IMR-90 (cell line): ENCODE measurements at regions not wholly inside any gene's neighbourhood (a gene's known extent, or its start where the extent isn't known, plus 50 kb on each side); places are given as distances from the start of the nearest gene placed in this dataset.

Experiments used
- ATAC-seq: fragments of 200-7000 bp; cut with Tn5 transposase; 2 replicates; pipeline ENCODE4 v1.9.1; 2020; ENCODE audit warnings: low read depth, mild to moderate bottlenecking, moderate library complexity
- BruUV-seq: library from RNA; stranded (reverse); fragments of 400-500 nt; replicated peaks from 2 replicates; lab custom pipeline; 2021; lab: Mats Ljungman, UMichigan
- CTCF ChIA-PET: fragments of 300-600 bp; formaldehyde crosslinking; extraction: SDS; loops from one replicate; lab custom pipeline; 2021; ENCODE audit warnings: antibody characterized with exemption; lab: Yijun Ruan, JAX
- POLR2A ChIA-PET: fragments of 300-600 bp; sonication (Branson Sonifier 250); formaldehyde crosslinking; loops from one replicate; lab custom pipeline; 2022; ENCODE audit warnings: antibody characterized with exemption; ENCODE audit not compliant: unreplicated experiment; lab: Charles Lee
- DNase-seq: peaks from one replicate; pipeline ENCODE4 v3.0.0; 2013
- H2AFZ ChIP-seq: replicated peaks from 2 replicates; pipeline ENCODE3; 2013; ENCODE audit warnings: low read length, mild to moderate bottlenecking; ENCODE audit not compliant: poor library complexity
- H2AK5ac ChIP-seq: 2 replicates; pipeline ENCODE4 v1.6.1; 2013; ENCODE audit warnings: low read depth, low read length, inconsistent platforms
- H2AK9ac ChIP-seq: replicated peaks from 2 replicates; pipeline ENCODE3; 2013; ENCODE audit warnings: mild to moderate bottlenecking, low read depth, low read length, moderate library complexity; ENCODE audit not compliant: poor library complexity
- H2BK120ac ChIP-seq: 2 replicates; pipeline ENCODE4 v1.6.1; 2013; ENCODE audit warnings: low read depth, low read length, inconsistent platforms
- H2BK15ac ChIP-seq: 3 replicates; pipeline ENCODE4 v1.6.1; 2013; ENCODE audit warnings: low read depth, low read length, inconsistent platforms
- H2BK20ac ChIP-seq: 2 replicates; pipeline ENCODE4 v1.6.1; 2013; ENCODE audit warnings: low read depth, mild to moderate bottlenecking, inconsistent platforms, low read length, moderate library complexity
- H2BK5ac ChIP-seq: 2 replicates; pipeline ENCODE4 v1.6.1; 2013; ENCODE audit warnings: mild to moderate bottlenecking, low read depth, low read length, inconsistent platforms; ENCODE audit not compliant: poor library complexity, severe bottlenecking
- H3K14ac ChIP-seq: replicated peaks from 2 replicates; pipeline ENCODE4 v1.6.1; 2013; ENCODE audit warnings: low read depth, low read length, inconsistent platforms
- H3K18ac ChIP-seq: 2 replicates; pipeline ENCODE4 v1.6.1; 2013; ENCODE audit warnings: low read depth, low read length, control low read depth
- H3K23ac ChIP-seq: 2 replicates; pipeline ENCODE4 v1.6.1; 2013; ENCODE audit warnings: low read depth, low read length, inconsistent platforms
- H3K27ac ChIP-seq: 2 replicates; pipeline ENCODE4 v1.5.1; 2013; ENCODE audit warnings: mild to moderate bottlenecking, control low read depth, low read length; ENCODE audit not compliant: insufficient read depth
- H3K27me3 ChIP-seq: 2 replicates; pipeline ENCODE4 v1.6.1; 2013; ENCODE audit warnings: low read length; ENCODE audit not compliant: control insufficient read depth, insufficient read depth
- H3K36me3 ChIP-seq: 2 replicates; pipeline ENCODE4 v1.6.1; 2013; ENCODE audit warnings: low read length, mixed read lengths; ENCODE audit not compliant: control insufficient read depth, insufficient read depth
- H3K4ac ChIP-seq: 2 replicates; pipeline ENCODE4 v1.6.1; 2013; ENCODE audit warnings: low read depth, low read length, inconsistent platforms
- H3K4me1 ChIP-seq: 2 replicates; pipeline ENCODE4 v1.6.1; 2013; ENCODE audit warnings: low read length, mixed read lengths; ENCODE audit not compliant: control insufficient read depth, insufficient read depth
- H3K4me2 ChIP-seq: 2 replicates; pipeline ENCODE4 v1.6.1; 2013; ENCODE audit warnings: low read depth, mild to moderate bottlenecking, control low read depth, low read length, moderate library complexity
- H3K4me3 ChIP-seq: 2 replicates; pipeline ENCODE4 v1.5.1; 2013; ENCODE audit warnings: low read depth, mild to moderate bottlenecking, control low read depth, low read length, moderate library complexity; ENCODE audit not compliant: insufficient read depth
- H3K56ac ChIP-seq: 2 replicates; pipeline ENCODE4 v1.6.1; 2013; ENCODE audit warnings: low read length, inconsistent platforms; ENCODE audit not compliant: insufficient read depth; ENCODE audit errors: extremely low read depth
- H3K79me1 ChIP-seq, 2 experiments: 2 replicates each; pipeline ENCODE4 v1.6.1; 2013; ENCODE audit warnings: low read length in 2 of 2, inconsistent platforms in 1 of 2, low read depth in 1 of 2
- H3K9ac ChIP-seq: 2 replicates; pipeline ENCODE4 v1.6.1; 2013; ENCODE audit warnings: low read depth, low read length, control low read depth
- H3K9me1 ChIP-seq: 2 replicates; pipeline ENCODE4 v1.6.1; 2013; ENCODE audit warnings: low read length, inconsistent platforms; ENCODE audit not compliant: insufficient read depth
- H3K9me3 ChIP-seq: 2 replicates; pipeline ENCODE4 v1.6.1; 2013; ENCODE audit warnings: low read length; ENCODE audit not compliant: control insufficient read depth, insufficient read depth
- H4K20me1 ChIP-seq: 2 replicates; pipeline ENCODE4 v1.6.1; 2013; ENCODE audit warnings: low read length, inconsistent platforms; ENCODE audit not compliant: insufficient read depth
- H4K5ac ChIP-seq: 2 replicates; pipeline ENCODE4 v1.6.1; 2013; ENCODE audit warnings: mild to moderate bottlenecking, low read depth, low read length, control low read depth
- H4K8ac ChIP-seq, 2 experiments: 2 replicates each; pipeline ENCODE4 v1.6.1; 2013; ENCODE audit warnings: low read depth in 2 of 2, low read length in 2 of 2, control low read depth in 1 of 2, inconsistent platforms in 1 of 2
- H4K91ac ChIP-seq: 2 replicates; pipeline ENCODE4 v1.6.1; 2013; ENCODE audit warnings: low read depth, low read length, inconsistent platforms; ENCODE audit not compliant: insufficient read depth
- BHLHE40 ChIP-seq: fragments of 150-350 bp; IDR thresholded peaks from 2 replicates; pipeline ENCODE4 v1.6.1; 2016; ENCODE audit warnings: mild to moderate bottlenecking, low read depth, low read length
- CHD1 ChIP-seq: IDR thresholded peaks from 2 replicates; pipeline ENCODE4 v1.6.1; 2012; ENCODE audit warnings: low read depth, low read length, improper control_type of control experiment
- FOS ChIP-seq: fragments of 150-350 bp; IDR thresholded peaks from 2 replicates; pipeline ENCODE4 v1.6.1; 2016; ENCODE audit warnings: low read depth, low read length
- MAFK ChIP-seq: IDR thresholded peaks from 2 replicates; pipeline ENCODE4 v1.6.1; 2012; ENCODE audit warnings: low read depth, low read length, improper control_type of control experiment
- MAZ ChIP-seq: IDR thresholded peaks from 2 replicates; pipeline ENCODE4 v1.6.1; 2012; ENCODE audit warnings: low read depth, mild to moderate bottlenecking, low read length, improper control_type of control experiment, moderate library complexity, borderline replicate concordance
- MXI1 ChIP-seq: IDR thresholded peaks from 2 replicates; pipeline ENCODE4 v1.6.1; 2012; ENCODE audit warnings: low read depth, mild to moderate bottlenecking, low read length, moderate library complexity, borderline replicate concordance
- NFE2L2 ChIP-seq: fragments of 150-350 bp; IDR thresholded peaks from 2 replicates; pipeline ENCODE4 v1.6.1; 2016; ENCODE audit warnings: low read depth, mild to moderate bottlenecking, low read length
- RAD21 ChIP-seq: IDR thresholded peaks from 2 replicates; pipeline ENCODE4 v1.6.1; 2012; ENCODE audit warnings: low read length, improper control_type of control experiment
- RFX5 ChIP-seq: IDR thresholded peaks from 2 replicates; pipeline ENCODE4 v1.8.0; 2012; ENCODE audit warnings: low read depth, mild to moderate bottlenecking, low read length, moderate library complexity
- dilution Hi-C: fragments of 300-500 bp; cut with HindIII; formaldehyde crosslinking; loops from one replicate; pipeline ENCODE4 v1.14.3; 2018; ENCODE audit warnings: low sequenced_read_pairs; ENCODE audit not compliant: unreplicated experiment
- in situ Hi-C: fragments of 300-500 bp; cut with MboI; formaldehyde crosslinking; loops from 3 replicates; pipeline ENCODE4 v1.14.3; 2019; ENCODE audit warnings: low sequenced_read_pairs, inconsistent platforms, mixed read lengths
- intact Hi-C: fragments of 100-400 bp; cut with micrococcal nuclease; formaldehyde crosslinking; loops from 2 replicates; pipeline ENCODE4 v1.10.0; 2022
- TF ChIP-seq, protein P1 (sequence below): fragments of 150-350 bp; IDR thresholded peaks from 2 replicates; pipeline ENCODE4 v1.6.1; 2016; ENCODE audit warnings: low read depth, mild to moderate bottlenecking, low read length, moderate library complexity, borderline replicate concordance
- TF ChIP-seq, protein P2 (sequence below): fragments of 150-350 bp; IDR thresholded peaks from 2 replicates; pipeline ENCODE4 v1.6.1; 2017; ENCODE audit warnings: mild to moderate bottlenecking, antibody characterized with exemption, low read length, low read depth
- TF ChIP-seq, protein P3 (sequence below): conservative IDR thresholded peaks from 2 replicates; pipeline ENCODE4 v1.5.1; 2012; ENCODE audit warnings: mild to moderate bottlenecking, low read depth, low read length, improper control_type of control experiment

DNA sequence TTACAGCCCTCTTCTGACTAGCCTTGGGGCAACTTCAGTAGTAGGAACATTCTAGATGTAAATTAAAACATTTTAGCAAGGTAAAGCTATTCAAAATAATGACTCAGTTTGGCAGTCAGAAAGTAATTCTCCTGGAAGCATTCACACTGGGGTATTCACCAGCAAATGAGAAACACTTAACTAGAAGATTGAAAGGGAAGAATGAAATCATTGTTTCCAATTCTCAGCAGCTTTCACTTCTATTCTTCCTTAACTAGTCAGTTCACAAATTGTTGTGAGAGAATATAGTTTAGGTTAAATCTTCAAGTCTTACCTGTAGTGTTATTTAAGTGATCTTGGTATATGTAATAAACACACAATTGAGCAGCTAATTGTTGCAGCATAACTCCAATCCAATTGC lies 1135.6 kb upstream of the FAM98A start:
- H3K4me1 ChIP-seq, result no peaks in the 10 kb centered on the region
- H3K79me1 ChIP-seq, result no peaks in the 10 kb centered on the region
- intact Hi-C loops (no loop called here), in situ Hi-C loops (no loop called here), dilution Hi-C loops (no loop called here)
- no peak overlapping the region for H4K8ac ChIP-seq
- no peak overlapping the region for H4K91ac ChIP-seq
- no peak overlapping the region for H2AK5ac ChIP-seq
- H3K23ac ChIP-seq, result no peak overlapping the region
- no peak overlapping the region for H2AK9ac ChIP-seq
- BruUV-seq, result no TSS peak
- H2BK20ac ChIP-seq, result no peak overlapping the region
- H3K4me2 ChIP-seq, result no peak overlapping the region
- ChIA-PET CTCF (no interaction called here), POLR2A (no interaction called here)
- no peak overlapping the region for H4K5ac ChIP-seq
- no peak overlapping the region for H3K56ac ChIP-seq
- H3K18ac ChIP-seq, result no peak overlapping the region
- H2BK5ac ChIP-seq, result no peak overlapping the region
- H3K4me3 ChIP-seq, result no peak overlapping the region
- H2BK120ac ChIP-seq, result no peak overlapping the region
- ATAC-seq (no peak), DNase-seq (no peak)
- H3K4ac ChIP-seq, result no peak overlapping the region
- H3K36me3 ChIP-seq, result no peaks in the 10 kb centered on the region
- H3K9me3 ChIP-seq, result no peaks in the 10 kb centered on the region; the same call in 1 of the 2 replicates
- H2BK15ac ChIP-seq, result no peak overlapping the region
- TF ChIP-seq FOS, result no peak
- TF ChIP-seq NFE2L2, result no peak
- no peak for TF ChIP-seq RFX5
- TF ChIP-seq, protein P1, sequence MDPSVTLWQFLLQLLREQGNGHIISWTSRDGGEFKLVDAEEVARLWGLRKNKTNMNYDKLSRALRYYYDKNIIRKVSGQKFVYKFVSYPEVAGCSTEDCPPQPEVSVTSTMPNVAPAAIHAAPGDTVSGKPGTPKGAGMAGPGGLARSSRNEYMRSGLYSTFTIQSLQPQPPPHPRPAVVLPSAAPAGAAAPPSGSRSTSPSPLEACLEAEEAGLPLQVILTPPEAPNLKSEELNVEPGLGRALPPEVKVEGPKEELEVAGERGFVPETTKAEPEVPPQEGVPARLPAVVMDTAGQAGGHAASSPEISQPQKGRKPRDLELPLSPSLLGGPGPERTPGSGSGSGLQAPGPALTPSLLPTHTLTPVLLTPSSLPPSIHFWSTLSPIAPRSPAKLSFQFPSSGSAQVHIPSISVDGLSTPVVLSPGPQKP, result no peak
- no peak for TF ChIP-seq RAD21
- TF ChIP-seq BHLHE40, result no peak
- TF ChIP-seq CHD1, result no peak
- TF ChIP-seq, protein P2, sequence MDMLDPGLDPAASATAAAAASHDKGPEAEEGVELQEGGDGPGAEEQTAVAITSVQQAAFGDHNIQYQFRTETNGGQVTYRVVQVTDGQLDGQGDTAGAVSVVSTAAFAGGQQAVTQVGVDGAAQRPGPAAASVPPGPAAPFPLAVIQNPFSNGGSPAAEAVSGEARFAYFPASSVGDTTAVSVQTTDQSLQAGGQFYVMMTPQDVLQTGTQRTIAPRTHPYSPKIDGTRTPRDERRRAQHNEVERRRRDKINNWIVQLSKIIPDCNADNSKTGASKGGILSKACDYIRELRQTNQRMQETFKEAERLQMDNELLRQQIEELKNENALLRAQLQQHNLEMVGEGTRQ, result no peak
- TF ChIP-seq MXI1, result no peak
- TF ChIP-seq, protein P3, sequence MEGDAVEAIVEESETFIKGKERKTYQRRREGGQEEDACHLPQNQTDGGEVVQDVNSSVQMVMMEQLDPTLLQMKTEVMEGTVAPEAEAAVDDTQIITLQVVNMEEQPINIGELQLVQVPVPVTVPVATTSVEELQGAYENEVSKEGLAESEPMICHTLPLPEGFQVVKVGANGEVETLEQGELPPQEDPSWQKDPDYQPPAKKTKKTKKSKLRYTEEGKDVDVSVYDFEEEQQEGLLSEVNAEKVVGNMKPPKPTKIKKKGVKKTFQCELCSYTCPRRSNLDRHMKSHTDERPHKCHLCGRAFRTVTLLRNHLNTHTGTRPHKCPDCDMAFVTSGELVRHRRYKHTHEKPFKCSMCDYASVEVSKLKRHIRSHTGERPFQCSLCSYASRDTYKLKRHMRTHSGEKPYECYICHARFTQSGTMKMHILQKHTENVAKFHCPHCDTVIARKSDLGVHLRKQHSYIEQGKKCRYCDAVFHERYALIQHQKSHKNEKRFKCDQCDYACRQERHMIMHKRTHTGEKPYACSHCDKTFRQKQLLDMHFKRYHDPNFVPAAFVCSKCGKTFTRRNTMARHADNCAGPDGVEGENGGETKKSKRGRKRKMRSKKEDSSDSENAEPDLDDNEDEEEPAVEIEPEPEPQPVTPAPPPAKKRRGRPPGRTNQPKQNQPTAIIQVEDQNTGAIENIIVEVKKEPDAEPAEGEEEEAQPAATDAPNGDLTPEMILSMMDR, result no peak
- TF ChIP-seq MAFK, result no peak
- TF ChIP-seq MAZ, result no peak
- H4K20me1 ChIP-seq, result no peaks in the 10 kb centered on the region
- no peak overlapping the region for H3K27ac ChIP-seq
- no peak overlapping the region for H2AFZ ChIP-seq
- no peaks in the 10 kb centered on the region for H3K9me1 ChIP-seq
- no peak overlapping the region for H3K9ac ChIP-seq
- H3K27me3 ChIP-seq, result no peaks in the 10 kb centered on the region
- H3K14ac ChIP-seq, result no peak overlapping the region
